RKO (cell line): ENCODE measurements at regions not wholly inside any gene's neighbourhood (a gene's known extent, or its start where the extent isn't known, plus 50 kb on each side); places are given as distances from the start of the nearest gene placed in this dataset.

Experiments used
- DNase-seq: peaks from one replicate; pipeline ENCODE4 v3.0.0-alpha.2; 2016; ENCODE audit warnings: low spot score

DNA sequence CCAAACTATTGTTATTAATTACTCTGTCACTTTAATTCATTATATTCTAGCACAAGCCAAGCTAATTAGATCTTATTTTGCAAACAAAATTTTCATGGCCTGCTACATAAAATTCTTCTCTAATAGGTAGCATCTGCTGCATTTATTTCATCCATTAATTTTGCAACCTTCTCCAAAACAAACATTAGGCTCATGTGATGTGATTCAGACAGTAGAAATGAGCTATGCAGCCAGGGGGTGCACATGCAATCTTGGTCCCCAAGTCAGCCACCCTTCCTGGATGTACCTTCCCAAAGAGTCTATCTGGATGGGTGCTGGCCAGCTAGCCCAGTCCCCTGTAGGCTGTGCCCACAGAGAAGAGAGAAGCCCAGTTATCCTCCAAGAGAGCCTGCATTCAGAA lies 242.1 kb upstream of the OSR1 start:
- no peak for DNase-seq

DNA sequence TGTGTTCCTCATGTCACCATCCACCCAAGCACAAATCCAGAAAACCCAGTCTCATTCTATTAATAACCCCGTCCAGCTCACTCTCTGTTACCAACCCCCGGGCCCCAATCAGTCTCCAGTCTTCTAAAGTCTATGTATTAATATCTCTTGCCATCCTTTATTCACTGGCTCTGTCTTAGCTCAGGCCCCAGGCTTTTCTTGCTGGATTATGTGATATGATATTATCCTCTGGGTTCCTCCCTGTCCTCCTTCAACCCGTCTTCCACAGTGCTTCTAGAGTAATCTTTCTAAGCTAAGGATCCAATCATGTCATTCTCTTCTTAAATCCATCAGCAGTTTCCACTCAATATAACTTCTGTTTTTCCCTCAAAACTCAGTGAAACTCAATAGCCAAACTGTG lies 240.5 kb upstream of the OSR1 start:
- no peak for DNase-seq

DNA sequence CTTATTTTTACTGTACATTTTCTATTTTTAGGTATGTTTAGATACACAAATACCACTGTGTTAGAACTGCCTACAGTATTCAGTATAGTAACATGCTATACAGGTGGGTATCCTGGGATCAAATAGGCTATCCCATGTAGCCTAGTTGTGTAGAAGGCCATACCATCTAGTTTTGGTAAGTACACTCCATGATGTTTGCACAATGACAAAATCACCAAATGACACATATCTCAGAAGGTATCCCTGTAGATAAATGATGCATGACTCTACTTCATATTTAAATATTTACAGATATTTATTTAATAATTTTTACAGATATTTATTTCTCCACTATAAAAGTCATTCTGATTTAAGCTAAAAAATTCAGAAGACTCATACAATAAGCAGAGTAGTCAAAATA lies 233.8 kb upstream of the OSR1 start:
- no peak for DNase-seq

GRCh38 chr2:19589791-19590190 lies 231.4 kb upstream of the OSR1 start:
- DNase-seq = no peak

DNA sequence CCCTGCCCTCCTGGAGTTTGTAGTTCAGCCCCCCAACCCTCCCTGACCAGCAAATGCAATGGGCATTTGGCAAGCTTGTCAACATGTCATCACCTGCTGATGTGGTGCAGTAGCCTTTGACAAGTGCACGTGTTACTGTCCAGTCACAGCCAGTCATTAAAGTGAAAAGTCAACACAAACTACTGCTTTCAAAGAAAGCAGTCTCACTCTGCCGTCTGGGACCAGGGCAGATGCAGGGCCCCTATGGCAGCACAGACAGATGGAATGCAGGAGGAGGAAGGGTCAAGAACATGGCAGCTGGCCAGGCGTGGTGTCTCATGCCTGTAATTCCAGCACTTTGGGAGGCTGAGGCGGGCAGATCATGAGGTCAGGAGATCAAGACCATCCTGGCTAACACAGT lies 222.4 kb upstream of the OSR1 start:
- DNase-seq = no peak

DNA sequence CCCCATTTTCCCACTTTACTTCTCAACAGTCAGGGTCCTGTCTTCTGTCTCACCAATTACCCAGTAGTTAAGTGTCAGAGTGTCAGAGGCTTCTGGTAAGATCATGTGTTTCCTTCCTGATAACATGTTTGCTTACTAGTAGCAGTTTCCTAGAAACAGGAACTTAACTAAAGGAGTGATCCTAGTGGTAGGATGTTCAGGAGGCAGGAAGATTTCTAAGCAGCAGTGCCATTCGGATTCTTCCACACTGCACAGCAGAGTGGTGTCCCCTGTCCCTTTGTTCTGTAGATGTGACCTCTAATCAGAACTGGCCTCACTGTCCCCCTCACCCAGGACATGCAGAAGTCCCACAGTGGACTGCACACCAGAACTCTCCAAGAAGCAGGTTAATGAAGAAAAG lies 221.8 kb upstream of the OSR1 start:
- DNase-seq = no peak

DNA sequence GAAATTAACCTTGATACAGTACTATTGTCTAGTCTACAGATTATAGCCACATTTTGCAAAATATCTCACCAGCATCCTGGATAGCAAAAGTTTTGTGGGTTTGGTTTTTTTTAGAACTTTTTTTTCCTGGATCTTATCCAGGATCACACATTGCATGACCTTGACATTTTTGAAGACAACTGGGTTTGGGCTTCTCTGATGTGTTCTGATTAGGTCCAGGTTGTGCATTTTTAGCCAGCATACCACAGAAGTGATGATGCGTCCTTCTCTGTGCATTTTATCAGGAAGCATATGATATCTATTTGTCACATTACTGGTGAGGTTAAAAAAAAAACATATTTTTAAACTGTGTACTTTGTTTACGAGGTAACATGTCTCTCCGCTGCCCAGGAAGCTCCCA lies 221.0 kb upstream of the OSR1 start:
- DNase-seq = no peak

GRCh38 chr2:19577723-19578122 lies 219.3 kb upstream of the OSR1 start:
- no peak for DNase-seq

DNA sequence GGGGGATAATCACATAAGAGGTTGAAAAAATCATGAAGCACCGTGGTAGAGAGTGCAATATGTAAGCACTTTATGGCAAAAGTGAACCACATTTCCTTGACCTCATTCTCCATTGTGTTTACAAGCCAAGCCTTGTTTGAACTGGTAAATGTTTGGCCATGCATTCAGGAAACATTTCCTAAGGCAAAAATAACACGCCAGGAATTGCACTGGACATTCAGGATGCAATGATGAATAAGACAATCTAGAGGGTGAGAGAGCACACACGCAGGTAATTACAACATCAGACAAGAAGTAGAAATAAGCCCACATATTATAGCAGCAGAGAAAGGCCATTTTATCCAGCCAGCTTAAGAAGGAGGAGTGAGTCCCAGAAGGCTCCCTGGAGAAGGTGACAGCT lies 218.0 kb upstream of the OSR1 start:
- DNase-seq = no peak

DNA sequence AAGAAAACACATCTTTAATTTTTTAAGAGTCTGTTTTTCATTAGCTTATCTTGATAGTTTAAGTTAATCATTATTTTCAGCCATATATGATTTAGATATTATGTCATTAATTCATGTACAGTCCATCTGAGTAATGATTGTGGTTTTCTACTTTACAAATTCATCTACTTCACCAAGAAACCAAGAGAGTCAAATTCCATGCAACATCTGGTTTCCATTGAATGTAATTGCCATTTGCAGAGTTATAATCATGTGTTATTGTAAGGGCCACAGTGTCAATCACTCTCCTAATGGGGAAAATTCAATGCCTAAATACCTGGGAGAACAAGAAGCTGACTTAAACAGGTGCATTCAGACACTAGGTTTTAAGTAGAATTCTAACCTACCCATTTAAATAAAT lies 217.2 kb upstream of the OSR1 start:
- DNase-seq = no peak

DNA sequence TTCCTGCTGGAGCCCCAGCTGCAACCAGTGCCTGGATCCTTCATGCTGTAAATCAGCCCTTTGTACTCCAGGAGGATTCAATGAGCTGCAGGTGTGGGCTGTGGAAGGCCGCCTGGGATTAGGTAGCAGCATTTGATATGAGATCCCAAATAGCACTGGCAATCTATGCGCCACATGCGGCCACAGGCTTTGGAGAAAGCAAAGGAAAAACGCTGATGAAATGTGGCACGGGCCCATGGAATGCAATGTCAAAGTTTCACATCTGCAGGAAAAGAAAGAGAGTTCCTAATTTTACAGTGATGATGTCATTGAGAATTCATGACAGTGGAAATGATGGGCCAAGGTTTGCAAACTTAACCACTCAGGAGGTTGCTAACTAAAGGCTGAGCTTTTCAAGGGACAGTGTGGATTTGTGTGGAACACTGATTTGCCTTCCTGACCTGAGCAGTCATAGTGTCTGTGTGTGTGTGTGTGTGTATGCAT lies 216.4 kb upstream of the OSR1 start:
- DNase-seq = no peak

- DNase-seq = no peak
These were observed 215.4 kb upstream of the OSR1 start for GRCh38 chr2:19573784-19574183.

DNA sequence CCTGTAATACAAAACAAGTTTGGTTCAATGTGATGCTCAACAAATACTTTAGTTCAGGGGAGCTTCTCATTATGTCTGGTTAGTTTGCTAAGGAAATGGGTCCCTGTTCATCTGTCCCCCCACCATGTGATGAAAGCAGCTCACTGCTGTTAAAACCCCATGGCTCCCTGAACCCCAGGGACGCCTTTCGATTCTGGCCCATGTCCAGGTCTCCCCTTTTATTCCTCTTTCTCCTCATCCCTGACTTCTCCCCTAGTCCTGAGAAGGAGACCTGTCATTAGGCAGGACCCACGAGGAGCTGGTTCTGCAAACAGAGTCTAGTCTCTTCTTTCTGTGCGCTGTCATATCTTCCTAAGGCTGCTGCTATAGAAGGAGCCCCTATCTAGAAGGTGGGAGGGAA lies 213.3 kb upstream of the OSR1 start:
- no peak for DNase-seq

DNA sequence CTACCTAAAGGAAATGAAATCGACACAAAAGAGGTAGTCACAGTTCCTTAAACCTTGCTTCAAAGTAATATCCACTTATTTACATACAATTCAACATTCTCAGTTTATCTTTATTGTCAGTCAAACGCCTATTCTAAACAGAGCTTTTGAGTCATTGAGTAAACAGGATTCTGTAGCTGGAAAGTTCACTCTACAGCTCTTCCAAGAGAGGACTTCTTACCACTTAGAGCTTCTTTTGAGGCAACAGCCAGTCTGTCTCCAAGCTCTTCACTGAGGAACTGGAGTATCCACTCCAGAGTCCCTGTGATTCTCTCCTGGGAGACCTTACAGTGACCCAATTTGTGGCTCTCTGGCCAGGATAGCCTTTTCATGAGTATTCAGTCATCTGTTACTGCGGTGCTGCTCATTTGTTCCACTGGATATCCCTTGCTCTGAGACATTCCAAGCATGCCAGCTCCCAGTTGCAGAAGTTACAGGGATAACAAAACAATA lies 210.9 kb upstream of the OSR1 start:
- no peak for DNase-seq

DNA sequence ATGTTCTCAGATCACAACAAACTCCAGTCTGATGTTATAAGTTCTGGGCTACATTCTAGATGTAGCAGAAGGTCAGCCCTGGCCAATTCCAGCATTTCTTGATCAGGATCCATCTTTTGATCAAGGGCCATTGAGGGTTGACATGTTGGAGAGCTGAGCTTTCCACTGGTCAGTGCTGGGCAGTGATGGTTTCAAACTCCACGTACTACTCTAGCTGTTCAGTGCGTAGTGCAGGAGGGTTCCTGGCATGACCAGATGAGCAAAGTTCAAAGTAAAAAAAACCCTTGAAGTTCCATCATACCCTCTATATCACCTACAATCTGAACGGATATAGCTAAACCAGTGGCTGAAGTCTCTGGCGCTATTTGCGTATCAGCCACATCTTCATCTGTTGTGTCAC lies 210.4 kb upstream of the OSR1 start:
- no peak for DNase-seq

DNA sequence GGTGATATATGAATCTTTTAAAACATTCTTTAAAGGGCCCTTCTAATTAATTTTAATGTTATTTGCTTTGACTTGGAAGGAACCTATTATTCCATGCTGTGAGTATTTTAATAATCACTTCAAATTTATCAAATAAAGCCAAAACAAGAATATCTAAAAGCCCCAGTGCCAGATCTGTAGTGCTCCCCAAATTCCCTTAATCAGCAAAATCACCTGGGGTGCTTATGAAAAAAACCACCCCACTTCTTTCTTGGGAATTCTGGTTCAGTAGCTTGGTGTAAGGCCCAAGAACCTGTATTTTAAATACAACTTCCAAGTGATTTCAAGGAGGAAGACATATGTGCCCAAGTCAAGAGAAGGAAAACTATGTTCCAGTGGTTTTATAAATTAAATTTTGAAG lies 202.4 kb upstream of the OSR1 start:
- DNase-seq = no peak

DNA sequence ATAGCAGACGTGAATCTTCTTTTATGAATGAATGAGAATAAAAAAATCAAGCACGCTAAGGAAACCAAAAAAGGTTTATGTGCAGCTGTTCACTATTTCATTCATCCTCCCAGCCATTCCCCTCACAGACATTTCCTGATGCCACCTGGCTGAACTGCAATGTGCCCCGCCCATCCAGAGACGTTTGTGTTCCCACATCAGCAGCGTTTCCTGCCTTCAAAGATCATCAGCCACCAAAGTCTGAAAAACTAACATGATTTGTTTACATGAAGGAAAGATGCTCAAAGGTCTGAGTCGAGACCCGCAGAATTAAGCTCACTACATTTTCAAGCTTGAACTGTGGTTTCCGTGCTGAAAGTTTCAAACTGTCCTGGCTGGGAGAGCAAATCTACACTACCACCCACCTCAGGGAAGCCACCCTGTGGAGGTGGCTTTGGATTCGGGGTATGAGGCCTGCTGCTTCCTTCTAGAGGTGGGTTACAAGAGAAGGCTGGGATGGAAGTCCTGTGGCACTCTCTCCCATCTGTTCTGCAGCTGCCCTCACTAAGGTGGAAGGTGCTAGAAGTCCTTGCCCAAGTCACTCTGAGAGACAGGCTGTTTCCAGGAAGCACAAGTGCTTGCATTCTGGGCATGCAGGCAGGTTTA lies 201.3 kb upstream of the OSR1 start:
- no peak for DNase-seq

DNA sequence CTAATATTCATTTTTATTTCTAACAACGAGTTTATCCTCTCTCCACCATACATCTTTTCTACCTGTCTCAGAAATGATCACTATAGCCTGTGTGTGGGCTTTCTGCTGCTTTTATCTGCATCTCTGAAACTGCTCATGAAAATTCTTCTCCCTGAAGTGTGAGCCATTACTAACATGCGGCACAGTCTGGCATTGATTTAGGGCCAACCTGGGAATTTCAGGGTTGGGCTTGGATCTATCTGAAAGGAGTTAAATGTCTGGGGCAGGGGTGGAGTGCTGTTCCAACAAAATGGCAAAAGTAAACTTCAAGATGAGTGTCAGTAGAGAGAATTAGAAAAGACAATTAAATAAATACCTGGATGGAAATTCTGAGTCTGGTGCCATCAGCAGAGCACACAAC lies 198.2 kb upstream of the OSR1 start:
- DNase-seq = no peak

GRCh38 chr2:19554520-19554919 lies 196.1 kb upstream of the OSR1 start:
- DNase-seq = no peak

GRCh38 chr2:19552270-19552669 lies 193.8 kb upstream of the OSR1 start:
- no peak for DNase-seq

DNA sequence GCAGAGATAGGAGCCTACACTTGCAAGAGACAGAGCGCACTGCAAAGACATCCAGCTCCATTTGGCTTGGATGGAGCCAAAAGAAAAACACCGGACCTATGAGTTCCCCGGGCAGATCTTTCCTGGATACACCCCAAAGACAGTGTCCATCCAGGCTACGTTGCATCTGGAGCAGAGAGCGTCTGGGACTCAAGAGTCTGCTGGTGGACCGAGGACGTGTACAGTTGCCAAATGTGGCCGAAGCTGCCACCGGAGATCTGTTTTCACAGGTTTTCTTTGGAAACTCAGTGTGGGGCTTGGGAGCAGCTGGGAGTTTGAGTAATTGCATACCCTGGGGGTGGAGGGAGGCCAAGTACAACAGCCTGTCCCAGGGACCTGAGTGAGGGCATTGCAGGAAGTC lies 192.3 kb upstream of the OSR1 start:
- no peak for DNase-seq

DNA sequence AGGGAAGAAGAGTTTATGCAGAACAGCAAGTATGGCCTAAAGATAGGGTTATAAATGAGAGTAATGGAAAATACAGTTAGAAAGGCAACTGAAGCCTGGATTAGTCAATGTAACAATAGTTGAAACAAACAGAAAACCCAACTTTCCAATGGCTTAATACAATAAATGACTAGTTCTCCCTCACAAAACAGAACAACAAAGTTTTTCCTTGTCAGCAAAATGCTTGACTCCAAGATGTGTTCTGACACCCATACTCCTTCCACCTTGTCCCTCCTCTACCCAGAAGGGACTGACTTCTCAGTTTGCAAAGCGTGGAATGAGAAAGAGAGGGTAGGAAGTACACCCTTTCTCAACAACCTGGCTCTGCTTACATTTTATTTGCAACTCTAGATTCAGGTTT lies 191.4 kb upstream of the OSR1 start:
- no peak for DNase-seq

GRCh38 chr2:19548116-19548515 lies 189.7 kb upstream of the OSR1 start:
- DNase-seq = no peak

GRCh38 chr2:19547321-19547720 lies 188.9 kb upstream of the OSR1 start:
- DNase-seq = no peak

- no peak for DNase-seq
These were observed 187.1 kb upstream of the OSR1 start for GRCh38 chr2:19545507-19545906.
